ENCODE measurements at regions not wholly inside any gene's neighbourhood (a gene's known extent, or its start where the extent isn't known, plus 50 kb on each side); places are given as distances from the start of the nearest gene placed in this dataset.

GRCh38 chr9:647522-647921, 194.0 kb upstream of the DMRT1 start:
- TF ChIP-seq CTCF (IDR thresholded peaks at IDR 0.05 in 4 of 5, conservative IDR thresholded peaks at IDR 0.05 in 1 of 5) = no peak
- TF ChIP-seq POLR2A (IDR thresholded peaks at IDR 0.05) = no peak
